NCI-H510A (cell line): ENCODE measurements at regions not wholly inside any gene's neighbourhood (a gene's known extent, or its start where the extent isn't known, plus 50 kb on each side); places are given as distances from the start of the nearest gene placed in this dataset.

Experiments used
- DNase-seq: peaks from one replicate; lab custom pipeline; 2025; lab: John Stamatoyannopoulos, UW

DNA sequence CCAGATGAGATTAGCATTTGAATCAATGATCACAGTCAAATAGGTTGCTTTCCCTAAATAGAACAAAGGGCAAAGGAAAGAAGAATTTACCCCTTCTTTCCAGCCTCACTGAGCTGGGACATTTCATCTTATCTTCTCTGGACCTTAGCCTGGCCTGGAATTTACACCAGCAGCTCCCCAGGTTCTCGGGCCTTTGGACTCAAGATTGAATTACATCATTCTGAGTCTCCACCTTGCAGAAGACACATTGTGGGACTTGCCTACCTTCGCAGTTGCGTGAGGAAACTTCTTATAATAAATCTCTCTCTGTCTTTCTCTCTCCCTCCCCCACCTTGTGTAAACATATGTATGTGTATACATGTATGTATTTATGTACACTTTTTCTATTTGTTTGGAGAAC, 732.4 kb downstream of the IPMK start:
- DNase-seq, result no peak

DNA sequence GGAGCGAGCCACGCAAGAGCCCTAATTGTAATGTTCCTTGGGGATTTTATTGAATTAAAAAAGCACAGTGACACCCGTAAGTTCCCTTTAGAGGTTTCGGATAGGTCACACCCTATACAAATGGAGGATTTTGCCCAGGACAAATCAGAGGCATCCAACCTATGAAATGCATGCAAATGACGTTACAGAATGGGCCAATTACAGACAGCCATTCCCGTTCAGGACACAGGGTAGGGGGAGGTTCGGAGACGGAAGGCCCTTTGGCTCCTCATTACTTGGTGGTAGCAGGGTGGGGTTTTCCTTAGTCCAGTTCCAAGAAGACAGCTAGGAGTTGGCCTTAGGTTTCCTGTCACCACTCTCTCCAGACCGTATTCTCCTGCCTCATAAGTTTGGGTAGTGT, 754.1 kb downstream of the IPMK start:
- DNase-seq, result no peak

DNA sequence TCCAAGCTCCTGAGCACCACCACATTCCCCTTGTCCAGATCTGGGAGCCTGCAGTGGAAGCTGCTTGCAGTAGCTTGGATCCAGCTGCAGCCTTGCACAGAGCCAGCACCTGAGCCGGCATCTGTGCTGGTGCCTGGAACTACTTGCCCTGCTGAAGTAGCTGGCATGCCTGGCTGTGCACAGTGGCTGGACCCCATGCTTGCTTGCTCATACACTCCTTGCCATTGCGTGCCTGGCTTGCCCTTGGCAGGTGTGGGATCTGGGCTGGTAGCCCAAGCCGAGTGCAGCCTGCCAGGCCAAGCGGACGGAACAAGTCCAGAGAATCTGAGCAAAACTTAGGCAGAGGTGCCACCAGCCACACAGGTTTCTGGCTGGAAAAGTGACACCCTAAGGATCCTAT, 759.9 kb downstream of the IPMK start:
- DNase-seq, result no peak

DNA sequence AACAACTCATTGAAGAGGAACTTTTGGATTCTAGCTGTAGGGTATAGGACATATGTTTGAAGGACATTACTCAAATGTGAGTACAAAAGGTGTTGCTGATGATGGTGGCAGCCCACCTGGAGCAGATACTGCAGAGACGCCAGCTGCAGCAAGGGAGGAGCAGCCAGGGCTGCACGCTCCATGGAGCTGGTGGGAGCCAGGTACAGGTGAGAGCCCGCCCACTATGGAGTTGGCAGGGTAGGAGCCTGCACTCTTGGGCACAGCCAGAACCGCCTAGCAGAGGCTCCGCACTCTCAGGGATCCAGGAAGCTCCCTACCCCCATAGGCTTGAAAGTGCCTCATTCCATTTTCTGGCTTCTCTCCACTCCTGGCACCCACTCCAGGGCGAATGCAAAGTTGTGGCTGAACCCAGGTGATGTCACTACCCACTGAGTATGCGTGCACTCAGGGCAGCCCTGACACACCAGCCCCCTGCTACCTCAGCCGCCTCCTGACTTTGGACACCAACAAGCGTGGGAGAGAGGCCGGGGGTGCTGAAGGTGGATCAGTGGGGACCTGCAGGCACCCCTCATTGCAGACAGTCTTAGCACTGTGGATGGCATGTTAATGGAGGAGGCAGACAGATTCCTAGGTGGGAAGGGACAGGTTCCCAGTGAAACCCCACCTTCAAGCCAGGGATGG, 761.1 kb downstream of the IPMK start:
- no peak for DNase-seq

DNA sequence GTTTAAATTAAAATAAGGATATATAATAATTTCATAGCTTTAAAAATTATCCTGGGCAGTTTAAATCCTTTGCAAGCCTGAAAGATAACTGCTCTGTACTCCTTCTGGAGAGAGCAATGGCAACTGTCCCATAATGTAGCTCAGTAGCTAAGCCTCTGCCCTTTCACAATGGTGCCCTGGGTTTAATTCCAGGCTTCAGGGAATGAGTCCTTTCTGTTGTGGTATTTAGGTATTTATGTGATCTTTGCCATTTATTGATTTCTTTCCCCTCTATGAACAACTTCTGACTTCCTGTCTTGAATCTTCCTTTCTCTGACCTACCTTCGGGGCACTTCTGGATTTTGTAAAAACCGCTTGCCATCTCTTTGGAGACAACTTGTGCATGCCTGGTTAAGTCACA, 773.2 kb downstream of the IPMK start:
- no peak for DNase-seq

DNA sequence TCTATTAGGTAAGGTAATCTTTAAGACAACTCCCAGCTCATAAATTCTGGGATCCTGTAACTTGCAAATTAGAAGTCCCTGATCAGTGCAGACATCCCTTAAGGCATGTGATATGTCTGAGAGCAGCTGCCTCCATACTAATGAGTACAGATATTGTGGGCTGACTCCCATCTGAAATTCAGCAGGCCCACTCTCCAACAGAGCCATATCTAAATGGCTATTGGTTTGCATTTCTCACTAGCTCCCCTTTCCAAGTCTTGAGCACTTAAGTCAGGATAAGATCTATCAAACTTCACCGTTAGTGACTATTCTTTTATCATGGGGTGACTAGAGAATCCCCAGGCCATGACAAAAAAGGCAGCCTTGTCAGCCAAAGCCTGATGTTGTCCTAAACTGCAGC, 785.4 kb downstream of the IPMK start:
- DNase-seq, result no peak

DNA sequence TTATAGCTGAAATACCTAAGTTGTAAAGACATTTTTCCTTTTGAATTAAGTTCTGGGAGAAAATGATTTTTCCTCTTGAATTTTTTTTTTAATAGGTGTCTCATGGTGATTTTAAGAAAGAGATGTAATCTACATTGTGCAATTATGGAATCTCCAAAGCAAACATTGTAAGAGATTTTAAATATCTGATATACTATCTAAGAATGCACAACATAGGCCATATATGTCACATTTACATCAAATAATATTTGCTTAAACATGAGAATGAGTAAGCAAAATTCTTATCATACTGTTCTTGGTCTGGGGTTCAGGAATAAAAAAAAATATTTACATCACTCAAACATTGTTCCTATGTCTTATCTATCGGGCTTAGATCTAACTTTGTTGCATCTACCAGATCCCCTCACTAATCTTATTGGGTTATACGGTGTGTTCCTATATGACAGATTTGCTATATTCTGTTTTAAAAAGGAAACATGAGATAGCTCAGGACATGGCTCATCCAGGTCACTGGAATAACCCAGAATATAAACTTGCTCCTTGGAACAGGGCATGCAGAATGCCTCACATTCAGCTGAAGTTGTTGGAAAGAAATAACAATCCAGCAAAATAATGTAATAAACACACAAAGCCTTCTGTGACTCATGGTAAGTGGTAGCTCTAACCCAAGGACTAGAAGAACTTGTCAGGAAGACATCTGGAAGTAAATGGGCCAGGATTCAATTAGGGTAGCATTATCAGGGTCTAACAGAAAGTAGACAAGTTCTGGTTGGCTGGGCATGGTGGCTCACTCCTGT, 794.7 kb downstream of the IPMK start:
- no peak for DNase-seq

DNA sequence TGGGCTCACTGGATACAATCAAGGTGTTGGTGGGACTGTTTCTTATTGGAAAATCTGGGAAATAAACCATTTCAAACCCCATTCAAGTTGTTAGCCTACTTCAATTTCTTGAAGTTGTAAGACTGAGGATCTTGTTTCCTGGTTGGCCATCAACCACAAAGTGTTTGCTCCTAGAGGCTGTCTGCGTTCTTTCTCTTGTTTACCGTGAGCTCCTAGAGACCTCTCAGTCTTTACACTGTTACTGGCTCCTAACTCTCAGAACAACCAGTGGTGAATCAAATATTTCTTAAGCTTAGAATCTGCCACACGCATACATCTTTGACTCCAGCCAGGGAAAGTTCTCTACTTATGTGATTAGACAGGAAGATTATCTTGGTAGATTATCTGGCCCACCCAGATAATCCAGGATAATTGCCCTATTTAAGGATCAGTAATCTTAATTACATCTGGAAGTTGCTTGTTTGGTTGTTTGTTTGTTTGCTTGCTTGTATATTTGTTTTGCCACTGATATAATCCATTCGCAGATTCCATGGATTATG, 798.7 kb downstream of the IPMK start:
- no peak for DNase-seq

DNA sequence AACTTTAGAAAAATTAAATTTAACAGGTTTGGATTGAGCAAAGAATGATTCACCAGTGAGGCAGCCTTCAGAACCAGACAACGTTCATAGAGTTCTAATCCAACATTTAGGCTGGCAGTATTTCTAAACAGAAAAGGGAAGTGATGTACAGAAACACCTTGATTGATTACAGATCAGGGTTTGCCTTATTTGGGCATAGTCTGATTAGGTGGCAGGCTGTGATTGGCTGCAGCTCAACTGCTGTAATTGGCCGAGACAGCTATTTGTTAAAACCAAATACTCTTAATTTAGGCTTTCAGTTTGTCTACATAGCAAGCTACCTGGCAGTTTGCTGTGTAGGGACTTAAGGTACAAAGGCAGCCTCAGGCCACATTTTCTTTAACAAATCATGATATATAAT, 802.5 kb downstream of the IPMK start:
- no peak for DNase-seq

DNA sequence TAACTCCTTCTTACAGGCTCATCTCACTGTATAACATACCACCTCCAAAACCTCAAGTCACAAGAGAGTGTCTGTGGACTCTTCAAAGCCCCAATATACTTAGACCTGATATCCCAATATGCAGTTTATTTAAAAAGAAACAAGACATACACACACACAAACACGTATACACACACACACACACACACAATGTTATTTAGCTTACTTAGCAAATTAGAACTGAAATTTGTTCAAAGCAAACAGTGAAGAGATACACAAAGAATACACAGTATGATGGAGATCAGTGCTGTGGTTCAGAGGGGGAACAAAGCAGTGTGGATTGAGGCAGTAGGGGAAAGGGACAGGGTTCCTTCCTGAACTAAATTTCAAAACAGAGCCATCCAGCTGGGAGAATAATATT, 807.2 kb downstream of the IPMK start:
- no peak for DNase-seq

DNA sequence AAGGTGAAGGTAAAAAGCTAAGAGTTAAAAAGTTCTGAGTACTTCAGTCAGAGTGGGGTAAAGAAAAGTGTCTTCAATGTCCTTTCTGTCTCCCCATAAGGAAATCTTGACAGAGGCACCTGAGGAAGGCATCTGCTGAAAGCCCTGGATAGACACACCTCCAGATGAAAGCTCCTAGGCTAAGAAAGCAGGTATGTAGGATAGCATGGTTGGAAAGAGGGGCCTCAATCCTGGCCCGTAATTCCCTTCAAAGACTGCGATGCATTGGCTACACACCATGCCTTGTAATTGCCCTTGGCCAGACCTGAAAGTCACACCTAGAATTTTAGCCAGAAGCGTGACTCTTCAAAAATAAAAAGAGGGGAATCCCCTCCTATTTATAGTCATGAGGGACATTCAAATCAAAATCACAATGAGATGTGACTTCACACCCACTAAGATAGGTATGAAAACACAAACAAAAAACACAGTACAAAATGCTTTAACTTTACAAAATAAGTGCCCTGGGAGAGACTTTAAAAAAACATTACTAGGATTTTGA, 809.7 kb downstream of the IPMK start:
- no peak for DNase-seq

DNA sequence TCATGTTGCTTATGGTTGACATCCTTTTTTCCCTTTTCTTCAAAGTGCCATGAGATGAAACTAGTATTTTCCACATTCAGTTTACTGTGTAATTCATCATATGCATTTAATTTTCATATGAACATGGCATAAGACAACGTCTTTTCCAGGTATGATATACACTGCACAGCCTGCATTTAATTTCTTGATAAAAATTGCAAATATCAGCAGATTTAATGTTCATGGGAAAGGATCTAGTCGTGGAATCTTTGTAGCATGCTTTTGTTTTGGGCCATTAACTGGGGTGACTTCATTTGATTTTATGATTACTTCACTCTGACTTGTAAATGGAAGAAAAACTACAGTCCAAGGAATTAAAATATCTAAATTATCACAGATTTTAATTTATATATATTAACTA, 837.3 kb downstream of the IPMK start:
- no peak for DNase-seq

DNA sequence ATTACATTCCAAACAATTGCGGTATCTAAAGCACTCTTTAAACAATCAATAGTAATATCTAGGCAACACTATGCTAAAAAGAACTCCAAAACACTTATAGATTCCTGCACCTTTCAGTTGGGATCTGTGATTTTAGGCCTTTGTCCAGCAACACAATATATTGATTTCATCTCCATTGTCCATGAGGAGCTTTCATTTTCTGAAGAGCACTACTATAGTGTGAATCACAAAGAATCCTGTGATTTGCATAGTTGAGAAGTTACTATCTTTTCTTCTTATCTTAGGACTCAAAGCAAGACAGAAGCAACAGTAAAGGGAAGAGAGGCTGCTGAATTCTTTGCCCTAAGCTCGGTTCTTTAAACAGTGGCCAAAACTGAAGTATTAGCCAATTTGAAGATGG, 846.8 kb downstream of the IPMK start:
- no peak for DNase-seq

DNA sequence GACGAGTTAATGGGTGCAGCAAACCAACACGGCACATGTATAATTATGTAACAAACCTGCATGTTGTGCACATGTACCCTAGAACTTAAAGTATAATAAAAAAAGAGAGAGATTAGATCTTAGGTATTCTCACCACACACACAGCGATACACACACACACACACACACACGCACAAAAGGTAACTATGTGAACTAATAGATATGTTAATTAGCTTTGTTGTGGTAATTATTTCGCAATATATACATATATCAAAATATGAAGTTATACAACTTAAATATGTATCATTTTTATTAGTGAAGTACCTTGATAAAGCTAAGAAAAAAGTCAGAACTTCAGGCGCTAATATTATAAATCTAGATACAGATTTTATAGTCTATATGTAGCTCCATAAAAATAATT, 849.2 kb downstream of the IPMK start:
- DNase-seq, result no peak

DNA sequence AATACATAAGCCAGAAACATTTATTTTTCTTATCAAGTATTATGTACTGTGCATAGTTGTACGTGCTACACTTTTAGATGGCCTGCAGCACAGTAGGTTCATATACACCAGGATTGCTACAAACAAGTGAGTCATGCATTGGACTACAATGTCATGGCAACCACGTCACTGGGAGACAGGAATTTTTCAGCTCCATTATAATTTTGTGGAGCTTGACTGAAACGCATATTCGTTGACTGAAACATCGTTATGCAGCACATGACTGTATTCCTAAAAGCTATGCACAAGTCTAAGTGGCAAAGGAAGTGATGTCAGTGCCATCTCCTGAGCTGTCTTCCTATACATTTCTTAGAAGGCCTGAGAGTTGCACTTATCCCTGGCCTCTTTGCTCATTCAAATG, 871.8 kb downstream of the IPMK start:
- DNase-seq, result no peak

DNA sequence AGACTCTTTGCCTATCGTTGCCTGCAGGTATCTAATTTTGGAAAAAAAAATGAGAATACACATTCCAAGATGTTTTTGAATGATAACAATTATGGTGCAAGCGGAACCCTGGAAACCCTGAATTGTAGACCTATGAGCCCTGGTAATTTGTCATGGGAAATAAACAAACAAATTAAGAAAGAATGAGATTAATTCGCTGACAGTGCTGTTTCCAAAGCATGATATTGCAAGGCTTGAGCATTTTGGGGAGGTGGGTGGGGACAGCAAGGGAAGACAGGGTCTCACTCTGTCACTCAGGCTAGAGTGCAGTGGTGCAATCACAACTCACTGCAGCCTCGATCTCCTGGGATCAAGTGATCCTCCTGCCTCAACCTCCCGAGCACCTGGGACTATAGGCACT, 900.3 kb downstream of the IPMK start:
- no peak for DNase-seq

DNA sequence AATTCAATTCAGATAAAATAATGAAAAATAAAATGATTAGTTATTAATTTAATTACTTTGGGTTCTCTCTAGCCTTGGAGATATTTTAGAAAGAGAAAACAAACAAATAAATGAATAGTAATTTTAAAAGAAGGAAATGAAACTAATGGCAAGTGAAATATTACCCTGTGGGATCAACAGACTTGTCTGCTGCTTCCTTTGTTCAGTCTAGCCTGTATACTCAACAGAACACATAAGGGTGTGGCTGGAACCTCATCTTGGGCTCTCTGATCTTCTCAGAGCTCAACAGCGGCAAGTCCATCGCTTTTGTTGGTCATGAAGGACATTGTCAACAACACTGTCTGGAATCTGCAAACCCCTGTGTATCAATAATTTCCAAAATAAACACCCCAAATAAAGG, 904.9 kb downstream of the IPMK start:
- no peak for DNase-seq

DNA sequence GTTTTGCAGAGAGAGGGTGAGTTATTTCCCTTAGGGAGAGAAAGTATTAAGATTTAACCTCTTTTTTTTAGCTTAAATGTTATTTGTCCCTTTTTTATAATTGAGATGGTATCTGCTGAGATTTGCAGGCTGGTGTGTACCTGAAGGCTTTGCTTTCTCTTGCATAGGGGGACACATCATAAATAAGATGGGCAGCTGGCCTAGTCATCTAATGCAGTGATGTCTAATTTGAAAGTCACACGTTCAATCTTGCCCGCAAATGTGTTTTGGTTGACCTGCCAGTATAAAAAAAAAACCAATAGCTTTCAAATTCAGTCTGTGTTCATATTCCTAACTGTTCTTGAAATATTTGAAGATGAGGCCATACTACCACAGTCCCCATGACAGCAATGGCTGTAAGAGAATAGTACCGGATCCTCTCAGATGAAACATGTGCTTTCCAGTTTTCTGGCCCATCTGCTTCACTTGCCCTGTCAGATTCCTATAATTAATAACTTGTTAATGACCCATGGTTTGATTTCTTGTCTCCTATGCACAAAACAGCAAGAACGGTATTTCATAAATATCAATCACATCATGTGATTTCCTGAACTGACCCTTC, 914.2 kb downstream of the IPMK start:
- no peak for DNase-seq

DNA sequence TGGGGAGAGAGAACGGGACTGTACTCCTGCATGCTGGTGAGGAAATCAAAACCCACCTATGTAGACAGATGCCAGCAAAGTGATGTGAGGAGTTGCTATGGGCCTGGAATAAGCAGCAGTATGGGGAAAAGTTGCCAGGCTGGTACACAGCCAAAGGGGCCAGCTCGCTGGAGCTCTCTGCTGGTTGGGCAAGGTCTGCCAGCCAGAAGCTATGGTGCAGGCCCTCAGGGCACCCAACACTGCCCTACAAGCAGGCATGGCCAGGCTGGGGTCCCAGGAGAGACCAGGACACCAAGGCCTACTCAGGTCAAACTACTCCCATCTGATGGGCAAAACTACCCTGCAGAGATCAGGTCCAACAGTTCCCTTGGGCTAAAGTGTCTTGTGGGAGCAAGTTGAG, 916.6 kb downstream of the IPMK start:
- no peak for DNase-seq

DNA sequence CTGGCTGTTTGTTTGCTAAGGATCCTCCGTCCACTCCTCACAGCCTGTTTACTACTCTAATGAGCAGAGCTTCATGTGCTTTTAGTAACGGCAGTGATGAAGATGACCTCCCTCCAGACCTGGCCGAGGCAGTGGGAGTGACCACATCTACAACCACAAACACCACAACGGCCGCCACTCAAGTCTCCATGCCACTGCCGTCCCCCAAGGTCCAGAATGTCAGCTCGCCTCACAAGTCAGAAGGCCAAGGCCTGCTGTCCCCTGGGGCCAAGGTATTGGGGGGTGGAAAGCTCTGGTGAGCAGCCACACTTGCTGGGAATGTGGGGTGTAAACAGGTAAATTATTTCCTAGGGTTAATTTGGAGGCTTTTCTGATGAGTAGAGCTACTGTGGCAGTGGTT, 926.4 kb downstream of the IPMK start:
- no peak for DNase-seq

DNA sequence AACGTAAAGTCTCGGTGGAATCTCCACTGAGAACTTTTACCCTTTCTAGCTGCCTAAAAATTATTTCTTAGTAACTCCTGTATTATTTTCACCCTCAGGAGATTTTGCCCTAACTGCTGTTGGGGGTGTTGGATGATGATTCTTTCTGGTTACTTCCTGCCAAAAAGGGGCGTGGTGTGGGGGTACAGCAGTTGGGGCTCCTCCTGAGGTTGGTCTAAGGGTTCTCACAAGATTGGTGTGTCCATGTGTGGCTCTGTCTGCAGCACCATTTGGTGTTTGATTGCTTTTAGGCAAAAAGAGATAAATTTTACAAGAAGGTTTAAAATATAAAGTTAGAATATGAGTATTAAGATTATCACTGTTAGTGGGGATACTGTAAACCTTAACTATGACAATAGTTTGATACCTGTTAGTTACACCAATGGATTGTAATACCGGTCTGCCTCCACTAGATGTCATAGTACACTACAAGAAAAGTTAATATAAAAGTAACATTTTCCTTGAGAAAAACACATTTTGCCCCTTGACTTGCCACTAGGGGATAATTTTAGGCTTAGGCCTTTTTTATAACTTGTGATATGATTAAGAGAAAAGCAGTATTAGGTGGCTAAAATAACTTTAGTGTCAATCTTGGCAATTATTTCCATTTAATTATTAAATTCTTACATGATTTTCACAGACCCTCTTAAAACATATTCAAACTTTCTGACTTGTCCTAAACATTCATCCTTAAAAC, 928.7 kb downstream of the IPMK start:
- no peak for DNase-seq

DNA sequence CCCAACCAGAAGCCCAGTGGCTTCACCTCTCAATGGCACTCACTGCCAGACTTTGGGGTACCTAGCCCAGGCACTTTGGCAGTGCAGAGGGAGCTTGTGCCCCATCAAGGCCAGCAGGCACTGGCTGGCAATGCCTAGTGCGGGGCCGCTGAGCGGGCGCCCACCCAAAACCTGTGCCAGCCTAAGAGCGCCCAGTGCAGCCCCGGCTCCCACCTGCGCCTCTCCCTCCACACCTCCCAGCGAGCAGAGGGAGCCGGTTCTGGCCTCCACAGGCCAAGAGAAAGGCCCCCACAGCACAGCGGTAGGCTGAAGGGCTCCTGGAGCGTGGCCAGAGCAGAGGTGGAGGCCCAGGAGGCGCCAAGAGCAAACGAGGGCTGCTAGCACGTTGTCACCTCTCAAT, 930.8 kb downstream of the IPMK start:
- no peak for DNase-seq
